GM18505 (cell line): ENCODE measurements at regions not wholly inside any gene's neighbourhood (a gene's known extent, or its start where the extent isn't known, plus 50 kb on each side); places are given as distances from the start of the nearest gene placed in this dataset.

Experiments
- ATAC-seq: cut with Tn5 transposase; IDR thresholded peaks from one replicate; pipeline ENCODE4 v1.9.1; 2021; ENCODE audit not compliant: unreplicated experiment
- POLR2A ChIP-seq: IDR thresholded peaks from 4 replicates; pipeline ENCODE4 v1.6.1; 2011; ENCODE audit warnings: borderline replicate concordance; ENCODE audit not compliant: insufficient read depth, insufficient read length; ENCODE audit errors: extremely low read depth

- no peak for ATAC-seq
- no peak for TF ChIP-seq POLR2A
Measured at GRCh38 chr2:180374502-180375281, 367.6 kb upstream of the CWC22 start.

DNA sequence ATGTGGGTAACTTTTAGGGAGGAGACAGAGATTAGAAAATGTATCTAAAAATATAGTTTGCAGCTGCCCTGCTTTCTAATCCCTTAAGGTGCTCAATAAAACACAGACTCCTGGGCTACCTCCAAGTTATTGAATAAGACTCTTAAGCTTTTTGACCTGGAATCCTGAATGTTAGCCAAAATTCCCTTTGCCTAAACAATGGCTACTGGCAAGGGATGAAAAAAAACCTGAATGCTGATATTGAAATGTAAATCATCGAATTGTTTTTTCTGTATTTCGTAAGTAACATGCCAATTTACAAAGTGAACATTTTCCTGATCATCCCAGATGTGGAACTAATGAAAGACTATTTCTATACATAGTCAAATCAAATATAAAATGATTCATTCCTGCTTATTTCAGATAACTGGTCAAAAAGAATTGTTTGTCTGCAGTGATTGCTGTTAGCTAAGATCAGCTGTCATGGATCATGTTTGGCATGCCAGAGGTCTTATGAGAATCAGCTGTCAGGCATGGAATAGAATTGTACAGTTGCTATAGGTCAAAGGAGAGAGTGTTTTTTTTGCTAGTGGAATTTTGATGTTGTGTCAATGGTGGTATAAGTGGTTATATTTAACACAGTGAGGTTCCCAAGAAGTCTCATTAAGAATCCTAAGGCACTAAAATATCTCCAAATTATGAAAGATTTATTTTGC, 363.6 kb upstream of the CWC22 start:
- no peak for TF ChIP-seq POLR2A
- ATAC-seq: no peak

- no peak for ATAC-seq
- TF ChIP-seq POLR2A: no peak
Measured at GRCh38 chr2:180368881-180369280, 361.8 kb upstream of the CWC22 start.

DNA sequence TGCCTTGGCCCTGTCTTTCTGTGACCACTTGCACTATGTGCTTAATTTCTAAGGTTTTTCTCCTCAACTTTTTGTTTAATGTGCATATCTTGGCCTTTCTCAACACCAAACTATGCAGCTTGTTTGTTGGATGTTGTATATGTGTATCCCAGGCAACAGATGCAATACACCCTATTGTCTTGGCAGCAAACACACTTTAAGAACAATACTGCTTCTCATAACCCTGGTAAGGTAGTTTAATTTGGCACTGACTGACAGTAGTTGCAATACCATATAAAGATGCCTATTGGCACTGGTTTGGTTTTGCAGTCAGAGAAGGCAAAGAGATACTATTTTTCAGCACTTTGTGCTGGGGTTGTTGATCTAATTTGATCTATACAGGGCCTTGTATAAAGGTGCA, 360.7 kb upstream of the CWC22 start:
- TF ChIP-seq POLR2A: no peak
- no peak for ATAC-seq

DNA sequence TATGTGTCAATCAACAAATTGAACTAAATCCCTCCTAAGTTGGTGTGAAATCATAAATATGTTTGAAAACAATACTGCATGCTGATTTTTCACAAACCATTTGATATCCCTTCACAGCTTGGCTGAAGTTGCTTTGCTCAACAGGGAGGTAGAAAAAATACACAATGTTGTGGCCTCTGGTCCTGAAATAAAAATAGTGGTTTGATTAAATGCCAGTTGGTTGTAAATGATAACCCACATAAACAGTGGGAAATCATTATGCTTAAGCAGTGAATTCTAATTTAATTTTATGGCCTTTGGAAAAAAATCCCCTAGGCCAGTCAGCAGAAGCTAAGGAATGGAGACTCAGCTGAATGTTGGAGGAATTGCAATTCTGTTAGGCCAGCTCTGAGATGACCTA, 359.4 kb upstream of the CWC22 start:
- no peak for TF ChIP-seq POLR2A
- no peak for ATAC-seq

DNA sequence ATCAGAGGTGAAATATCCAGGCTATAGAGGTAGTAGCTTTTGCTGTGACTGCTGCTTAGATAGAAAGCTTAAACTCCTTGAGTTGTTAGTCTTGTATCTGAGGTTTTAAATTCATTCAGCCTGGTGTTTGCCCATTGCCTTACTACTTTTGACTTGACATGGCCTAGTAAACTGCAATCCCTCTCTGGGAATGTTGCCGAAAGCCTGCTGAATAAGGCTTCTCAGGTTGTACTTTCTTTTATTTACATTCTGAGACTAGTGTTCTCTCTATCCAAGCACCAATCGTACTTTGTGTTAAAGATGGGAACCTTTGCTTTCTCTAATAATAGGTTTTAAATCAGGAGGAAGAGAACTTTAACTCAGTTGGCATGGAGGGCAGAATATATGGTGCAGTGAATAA, 357.6 kb upstream of the CWC22 start:
- TF ChIP-seq POLR2A: no peak
- ATAC-seq: no peak

- TF ChIP-seq POLR2A: no peak
- peak; percentile 38 for ATAC-seq
Measured at GRCh38 chr2:180360283-180360618, 353.2 kb upstream of the CWC22 start.

GRCh38 chr2:180359522-180360282, 352.6 kb upstream of the CWC22 start:
- peak; percentile 97 for ATAC-seq
- no peak for TF ChIP-seq POLR2A

- no peak for TF ChIP-seq POLR2A
- ATAC-seq: no peak
Measured at GRCh38 chr2:180358458-180358857, 351.4 kb upstream of the CWC22 start.

DNA sequence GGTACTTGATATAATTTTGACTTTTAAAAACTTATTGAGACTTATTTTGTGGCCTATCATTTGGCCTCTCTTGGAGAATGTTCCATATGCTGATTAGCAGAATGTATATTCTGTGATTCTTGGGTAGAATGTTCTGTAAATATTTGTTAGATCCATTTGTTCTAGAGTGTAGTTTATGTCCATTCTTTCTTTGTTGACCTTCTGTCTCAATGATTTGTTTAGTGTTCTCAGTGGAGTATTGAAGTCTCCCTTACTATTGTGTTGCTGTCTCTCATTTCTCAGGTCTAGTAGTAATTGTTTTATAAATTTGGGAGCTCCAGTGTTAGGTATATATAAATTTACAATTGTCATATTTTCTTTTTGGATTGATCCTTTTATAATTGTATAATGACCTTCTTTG, 349.6 kb upstream of the CWC22 start:
- TF ChIP-seq POLR2A: no peak
- no peak for ATAC-seq

GRCh38 chr2:180352620-180353019, 345.5 kb upstream of the CWC22 start:
- TF ChIP-seq POLR2A: no peak
- ATAC-seq: no peak

DNA sequence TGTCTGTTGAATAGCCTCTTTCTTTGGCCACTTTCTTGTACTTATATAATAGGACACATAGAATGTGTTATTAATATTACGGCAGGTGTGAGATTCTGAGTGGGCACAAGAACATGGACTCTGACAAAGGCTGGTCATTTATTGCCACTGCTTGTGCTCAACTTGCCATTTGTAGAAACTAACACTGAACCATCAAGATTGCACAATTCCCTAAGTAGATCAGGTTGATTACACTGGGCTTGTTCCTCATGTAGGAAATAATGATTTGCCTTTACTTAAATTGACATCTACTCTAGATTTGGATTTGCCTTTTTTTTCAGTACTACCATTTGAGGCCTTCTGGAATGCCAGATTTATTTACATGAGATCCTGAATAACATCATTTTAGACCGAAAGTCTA, 342.7 kb upstream of the CWC22 start:
- ATAC-seq: no peak

GRCh38 chr2:180343528-180344345, 336.6 kb upstream of the CWC22 start:
- ATAC-seq: no peak

More for the DNA sequence above, 342.7 kb upstream of the CWC22 start:
- TF ChIP-seq POLR2A: no peak

DNA sequence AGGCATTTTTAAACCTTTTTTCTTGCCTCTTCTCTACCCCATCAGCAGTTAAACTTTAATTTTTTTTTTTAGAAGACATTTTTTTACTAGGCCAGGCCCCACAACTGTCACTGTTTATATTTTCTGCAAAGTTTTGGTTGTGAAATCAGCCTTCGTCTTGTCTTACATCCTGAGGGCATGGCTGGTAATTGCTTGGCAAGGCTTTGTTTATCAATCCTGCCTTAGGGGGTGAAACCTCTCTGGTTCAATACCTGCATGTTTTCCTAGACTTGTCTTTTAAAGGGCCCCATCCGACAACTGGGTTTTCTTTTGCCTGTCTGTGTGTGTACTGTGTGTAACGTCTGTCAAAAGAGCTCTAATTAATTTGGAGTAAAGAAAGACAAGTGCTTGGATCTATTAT, 330.0 kb upstream of the CWC22 start:
- no peak for TF ChIP-seq POLR2A
- ATAC-seq: no peak

More at GRCh38 chr2:180343528-180344345, 336.6 kb upstream of the CWC22 start:
- no peak for TF ChIP-seq POLR2A

GRCh38 chr2:180336550-180336949, 329.5 kb upstream of the CWC22 start:
- ATAC-seq: no peak
- no peak for TF ChIP-seq POLR2A
